ENCODE measurements at regions not wholly inside any gene's neighbourhood (a gene's known extent, or its start where the extent isn't known, plus 50 kb on each side); places are given as distances from the start of the nearest gene placed in this dataset.
"Not testable (repeated sequence)": the region's sequence is repeated elsewhere in the genome, so short reads cannot be mapped to it uniquely, and the experiment has no call there.

GRCh38 chr1:143702739-143703138, 269.0 kb downstream of the FAM72C start:
- not testable (repeated sequence) for DNase-seq (ENCODE audit: low read depth in 2 of 3, low spot score in 2 of 3)

GRCh38 chr1:143699731-143700130, 272.1 kb downstream of the FAM72C start:
- DNase-seq (ENCODE audit: low read depth in 2 of 3, low spot score in 2 of 3): no peak

GRCh38 chr1:143699115-143699514, 272.7 kb downstream of the FAM72C start:
- no peak for DNase-seq (ENCODE audit: low read depth in 2 of 3, low spot score in 2 of 3)

GRCh38 chr1:143698016-143698415, 273.8 kb downstream of the FAM72C start:
- no peak for DNase-seq (ENCODE audit: low read depth in 2 of 3, low spot score in 2 of 3)

GRCh38 chr1:143694085-143694484, 277.7 kb downstream of the FAM72C start:
- no peak for DNase-seq (ENCODE audit: low read depth in 2 of 3, low spot score in 2 of 3)

- DNase-seq (ENCODE audit: low read depth in 2 of 3, low spot score in 2 of 3): no peak
Measured at GRCh38 chr1:143691971-143692529, 279.7 kb downstream of the FAM72C start.

- DNase-seq (ENCODE audit: low read depth in 2 of 3, low spot score in 2 of 3): no peak
Measured at GRCh38 chr1:143691400-143691891, 280.3 kb downstream of the FAM72C start.

GRCh38 chr1:143689781-143690180, 282.0 kb downstream of the FAM72C start:
- no peak for DNase-seq (ENCODE audit: low read depth in 2 of 3, low spot score in 2 of 3)

- no peak for DNase-seq (ENCODE audit: low read depth in 2 of 3, low spot score in 2 of 3)
Measured at GRCh38 chr1:143680304-143680703, 291.5 kb downstream of the FAM72C start.

GRCh38 chr1:143672983-143673382, 298.8 kb downstream of the FAM72C start:
- no peak for DNase-seq (ENCODE audit: low read depth in 2 of 3, low spot score in 2 of 3)

GRCh38 chr1:143667730-143668129, 304.1 kb downstream of the FAM72C start:
- no peak for DNase-seq (ENCODE audit: low read depth in 2 of 3, low spot score in 2 of 3)

- DNase-seq (ENCODE audit: low read depth in 2 of 3, low spot score in 2 of 3): no peak
Measured at GRCh38 chr1:143666851-143667250, 304.9 kb downstream of the FAM72C start.

- DNase-seq (ENCODE audit: low read depth in 2 of 3, low spot score in 2 of 3): no peak
Measured at GRCh38 chr1:143665606-143666005, 306.2 kb downstream of the FAM72C start.

GRCh38 chr1:143663056-143663455, 308.7 kb downstream of the FAM72C start:
- DNase-seq (ENCODE audit: low read depth in 2 of 3, low spot score in 2 of 3): not testable (repeated sequence)

- no peak for DNase-seq (ENCODE audit: low read depth in 2 of 3, low spot score in 2 of 3)
Measured at GRCh38 chr1:143661418-143662101, 310.2 kb downstream of the FAM72C start.

GRCh38 chr1:143660354-143660941, 311.3 kb downstream of the FAM72C start:
- no peak for DNase-seq (ENCODE audit: low read depth in 2 of 3, low spot score in 2 of 3)

GRCh38 chr1:143653429-143653802, 318.4 kb downstream of the FAM72C start:
- no peak for DNase-seq (ENCODE audit: low read depth in 2 of 3, low spot score in 2 of 3)

GRCh38 chr1:143652744-143653428, 318.9 kb downstream of the FAM72C start:
- DNase-seq (ENCODE audit: low read depth in 2 of 3, low spot score in 2 of 3): no peak

- DNase-seq (ENCODE audit: low read depth in 2 of 3, low spot score in 2 of 3): no peak
Measured at GRCh38 chr1:143652187-143652586, 319.6 kb downstream of the FAM72C start.

- DNase-seq (ENCODE audit: low read depth in 2 of 3, low spot score in 2 of 3): no peak
Measured at GRCh38 chr1:143651350-143651992, 320.3 kb downstream of the FAM72C start.

GRCh38 chr1:143644035-143644434, 327.8 kb downstream of the FAM72C start:
- not testable (repeated sequence) for DNase-seq (ENCODE audit: low read depth in 2 of 3, low spot score in 2 of 3)

Data from activated CD8-positive, alpha-beta memory T cell treated with anti-CD3 and anti-CD28 coated beads for 48 hours (primary cell).